HG03280 (cell line): ENCODE measurements at regions not wholly inside any gene's neighbourhood (a gene's known extent, or its start where the extent isn't known, plus 50 kb on each side); places are given as distances from the start of the nearest gene placed in this dataset.

Experiments used
- ATAC-seq: cut with Tn5 transposase; IDR thresholded peaks from one replicate; pipeline ENCODE4 v1.9.1; 2021; ENCODE audit warnings: mild to moderate bottlenecking, moderate library complexity; ENCODE audit not compliant: unreplicated experiment

- no peak for ATAC-seq
Measured at GRCh38 chr12:114902665-114903064, 218.7 kb upstream of the TBX3 start.

GRCh38 chr12:114901316-114901715 is 217.3 kb upstream of the TBX3 start:
- ATAC-seq: no peak

DNA sequence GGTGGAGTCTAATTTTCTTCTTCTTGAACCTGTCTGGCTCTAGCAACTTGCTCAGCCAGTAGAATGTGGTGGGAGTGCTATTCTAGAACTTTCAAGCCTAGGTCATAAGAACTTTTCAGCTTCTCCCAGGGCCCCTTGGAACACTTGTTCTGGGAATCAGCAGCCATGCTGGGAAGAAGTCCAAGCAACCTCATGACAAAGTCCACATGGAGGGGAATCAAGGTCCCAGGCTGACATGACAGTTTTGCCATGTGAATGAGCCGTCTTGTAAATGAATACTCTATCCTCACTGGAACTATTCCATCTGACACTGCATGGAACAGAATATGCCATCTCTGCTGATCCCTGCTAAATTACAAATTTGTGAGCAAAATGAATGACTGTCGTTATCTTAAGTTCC is 214.2 kb upstream of the TBX3 start:
- ATAC-seq: no peak

GRCh38 chr12:114895827-114896226 is 211.9 kb upstream of the TBX3 start:
- no peak for ATAC-seq

DNA sequence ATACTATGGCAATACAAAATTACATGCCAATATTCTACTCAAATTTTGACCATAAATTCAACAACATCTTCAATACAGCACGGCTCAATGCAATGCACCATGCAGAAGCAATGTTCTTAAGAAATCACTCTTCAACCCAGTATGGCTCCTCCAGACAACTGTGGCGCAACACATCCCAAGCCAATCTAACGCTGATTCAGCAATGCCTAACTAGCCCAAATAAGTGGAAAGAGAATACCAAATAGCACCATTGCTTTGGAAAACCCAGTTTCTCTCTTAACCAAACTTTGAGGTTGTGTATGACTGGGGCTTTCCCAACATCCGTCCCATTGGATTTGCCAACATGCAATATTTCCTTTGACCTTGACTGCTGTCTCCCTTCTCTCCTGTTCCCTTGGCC is 211.1 kb upstream of the TBX3 start:
- ATAC-seq: no peak

DNA sequence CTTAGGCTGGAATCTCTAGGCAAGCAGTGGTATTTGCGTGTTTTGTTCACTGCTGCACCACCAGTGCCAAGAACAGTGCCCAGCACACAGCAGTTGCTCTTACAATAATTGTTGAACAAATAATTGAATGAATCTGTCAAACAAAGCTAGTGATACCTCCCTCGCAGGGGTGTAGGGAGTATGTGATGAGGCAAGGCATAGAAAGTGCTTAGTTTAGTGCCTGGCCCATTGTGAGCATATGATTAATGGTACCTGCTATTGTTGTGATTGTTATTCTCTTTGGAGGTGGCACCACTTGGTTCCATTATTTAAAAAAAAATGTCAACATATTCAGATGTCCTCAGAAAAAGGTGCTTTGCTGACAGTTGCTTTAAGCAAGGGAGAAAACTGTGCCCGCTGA is 210.1 kb upstream of the TBX3 start:
- no peak for ATAC-seq

- ATAC-seq: no peak
Measured at GRCh38 chr12:114888928-114889584, 205.1 kb upstream of the TBX3 start.

- no peak for ATAC-seq
Measured at GRCh38 chr12:114888448-114888847, 204.5 kb upstream of the TBX3 start.

- ATAC-seq: no peak
Measured at GRCh38 chr12:114885501-114885900, 201.5 kb upstream of the TBX3 start.

- no peak for ATAC-seq
Measured at GRCh38 chr12:114884575-114884974, 200.6 kb upstream of the TBX3 start.

DNA sequence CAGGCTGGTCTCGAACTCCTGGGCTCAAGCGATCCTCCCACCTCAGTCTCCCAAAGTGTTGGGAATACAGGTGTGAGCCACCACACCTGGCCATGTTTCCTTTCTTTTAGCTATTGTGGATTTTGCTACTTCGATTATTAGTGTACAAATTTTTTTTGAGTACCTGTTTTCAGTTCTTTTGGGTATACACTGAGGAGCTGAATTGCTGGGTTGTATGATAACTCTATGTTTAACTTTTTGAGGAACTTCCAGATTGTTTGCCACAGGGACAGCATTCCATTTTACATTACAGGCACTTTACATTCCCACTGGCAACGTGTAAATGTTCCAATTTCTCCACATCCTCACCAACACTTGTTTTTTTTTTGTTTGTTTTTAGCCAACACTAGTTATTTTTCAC is 198.1 kb upstream of the TBX3 start:
- no peak for ATAC-seq

- ATAC-seq: no peak
Measured at GRCh38 chr12:114879354-114879753, 195.4 kb upstream of the TBX3 start.

- ATAC-seq: no peak
Measured at GRCh38 chr12:114878781-114879180, 194.8 kb upstream of the TBX3 start.

DNA sequence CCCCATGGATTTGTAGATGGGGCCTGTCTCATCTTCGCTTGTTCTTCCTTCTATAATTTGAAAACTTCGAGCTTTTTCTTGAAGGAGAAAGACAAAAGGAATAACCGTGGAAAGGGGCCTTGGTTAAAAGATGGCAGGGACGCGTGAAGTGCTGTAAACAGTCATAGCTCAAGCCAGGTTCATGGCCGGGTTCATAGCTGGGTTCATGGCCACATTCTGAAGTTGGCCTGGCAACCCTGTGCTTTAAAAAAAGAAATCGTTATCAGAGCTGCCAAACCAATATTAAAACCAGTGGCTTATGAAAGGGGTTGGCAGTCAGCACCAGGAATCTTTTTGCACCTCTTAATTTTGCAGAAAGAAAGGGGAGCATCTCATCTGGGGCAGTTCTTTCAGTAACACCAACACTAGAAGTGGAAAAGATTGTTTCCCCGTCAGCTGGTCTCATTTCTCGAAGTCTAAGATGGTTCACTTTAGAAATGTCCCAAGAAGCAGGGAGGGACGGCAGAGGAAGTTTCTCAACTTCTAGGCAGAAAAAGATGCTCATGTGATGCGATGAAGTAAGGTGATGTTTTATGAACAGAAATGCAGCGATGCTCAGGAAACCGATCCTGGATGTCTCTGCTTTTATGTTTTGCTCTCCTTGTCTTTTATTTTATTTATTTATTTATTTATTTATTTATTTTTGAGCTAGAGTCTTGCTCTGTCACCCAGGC is 193.1 kb upstream of the TBX3 start:
- no peak for ATAC-seq

GRCh38 chr12:114875313-114875712 is 191.3 kb upstream of the TBX3 start:
- ATAC-seq: no peak

DNA sequence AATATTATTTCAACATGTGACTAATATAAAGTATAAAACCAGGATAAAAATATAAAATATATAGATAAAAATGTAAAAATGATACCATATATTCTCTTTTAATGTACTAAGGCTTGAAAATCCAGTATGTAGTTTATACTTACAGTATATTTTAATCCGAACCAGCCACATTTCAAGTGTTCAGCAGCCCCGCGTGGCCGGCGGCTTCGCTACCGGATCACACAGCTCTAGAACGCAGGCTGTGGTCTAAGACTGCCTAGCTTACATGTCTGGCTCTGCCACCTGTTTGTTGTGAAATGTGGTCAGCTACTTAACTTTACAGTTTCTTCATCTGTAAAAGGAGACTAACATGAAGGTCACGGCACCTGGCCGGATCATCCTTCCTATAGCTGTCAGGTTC is 189.7 kb upstream of the TBX3 start:
- ATAC-seq: no peak

- no peak for ATAC-seq
Measured at GRCh38 chr12:114868995-114869834, 185.2 kb upstream of the TBX3 start.

GRCh38 chr12:114866331-114866730 is 182.4 kb upstream of the TBX3 start:
- ATAC-seq: no peak

- ATAC-seq: no peak
Measured at GRCh38 chr12:114864837-114865551, 181.0 kb upstream of the TBX3 start.

DNA sequence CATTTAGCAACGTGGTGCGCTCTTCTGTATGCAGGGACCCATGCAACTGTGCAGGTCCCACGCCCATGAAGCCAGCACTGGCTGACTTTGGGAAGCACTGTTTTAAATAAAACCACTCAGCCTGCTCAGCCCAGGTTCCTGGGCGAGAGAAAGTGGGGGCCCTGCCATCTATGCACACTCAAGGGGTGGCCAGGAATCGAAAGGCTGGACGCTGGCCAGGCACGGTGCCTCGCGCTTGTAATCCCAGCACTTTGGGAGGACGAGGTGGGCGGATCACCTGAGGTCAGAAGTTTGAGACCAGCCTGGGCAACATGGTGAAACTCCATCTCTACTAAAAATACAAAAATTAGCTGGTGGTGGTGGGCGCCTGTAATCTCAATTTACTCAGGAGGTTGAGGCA is 179.9 kb upstream of the TBX3 start:
- ATAC-seq: no peak

GRCh38 chr12:114860969-114861368 is 177.0 kb upstream of the TBX3 start:
- ATAC-seq: no peak
